ENCODE measurements at regions not wholly inside any gene's neighbourhood (a gene's known extent, or its start where the extent isn't known, plus 50 kb on each side); places are given as distances from the start of the nearest gene placed in this dataset.

GRCh38 chr18:24930478-24930877, 421.5 kb downstream of the ZNF521 start (continued):
- no peak for TF ChIP-seq CHD7 (IDR thresholded peaks at IDR 0.05; ENCODE audit: insufficient replicate concordance, low read length)
